GM23338 (cell line): ENCODE measurements at regions not wholly inside any gene's neighbourhood (a gene's known extent, or its start where the extent isn't known, plus 50 kb on each side); places are given as distances from the start of the nearest gene placed in this dataset.
A peak's percentile ranks its signal among the peaks of the same experiment; 100 is the strongest.

Source experiments
- ATAC-seq: fragments of 200-7000 bp; cut with Tn5 transposase; 3 replicates; pipeline ENCODE4 v1.9.1; 2020
- DNase-seq: peaks from one replicate; pipeline ENCODE4 v3.0.0-alpha.2; 2015; ENCODE audit warnings: low spot score
- H2AFZ ChIP-seq: fragments of 200-600 bp; sonication (generic); 2 replicates; pipeline ENCODE4 v1.8.0; 2016; ENCODE audit warnings: antibody characterized with exemption, mild to moderate bottlenecking, moderate library complexity
- H3F3A ChIP-seq: fragments of 200-600 bp; sonication (generic); replicated peaks from 2 replicates; pipeline ENCODE4 v1.8.0; 2017; ENCODE audit warnings: antibody characterized with exemption, mixed run types, low read depth
- H3K27ac ChIP-seq: fragments of 200-600 bp; sonication (generic); 2 replicates; pipeline ENCODE4 v1.6.1; 2016; ENCODE audit warnings: low read depth
- H3K27me3 ChIP-seq: fragments of 200-600 bp; sonication (generic); 2 replicates; pipeline ENCODE4 v1.8.0; 2016; ENCODE audit warnings: mild to moderate bottlenecking, mixed run types, moderate library complexity; ENCODE audit not compliant: insufficient read depth
- H3K36me3 ChIP-seq: fragments of 200-600 bp; sonication (generic); 2 replicates; pipeline ENCODE4 v1.8.0; 2016; ENCODE audit warnings: mild to moderate bottlenecking; ENCODE audit not compliant: insufficient read depth
- H3K4me1 ChIP-seq: fragments of 200-600 bp; sonication (generic); 2 replicates; pipeline ENCODE4 v1.8.0; 2016; ENCODE audit warnings: mild to moderate bottlenecking, moderate library complexity; ENCODE audit not compliant: insufficient read depth
- H3K4me2 ChIP-seq: fragments of 200-600 bp; sonication (generic); 2 replicates; pipeline ENCODE4 v1.7.1; 2017; ENCODE audit warnings: mixed run types
- H3K4me3 ChIP-seq: fragments of 200-600 bp; sonication (generic); 2 replicates; pipeline ENCODE4 v1.6.1; 2016; ENCODE audit warnings: mixed run types
- H3K79me2 ChIP-seq: fragments of 200-600 bp; sonication (generic); replicated peaks from 2 replicates; pipeline ENCODE4 v1.8.0; 2017; ENCODE audit warnings: mild to moderate bottlenecking; ENCODE audit not compliant: insufficient read depth
- H3K9me2 ChIP-seq: fragments of 200-600 bp; sonication (generic); 2 replicates; pipeline ENCODE4 v1.8.0; 2017; ENCODE audit not compliant: insufficient read depth
- H4K20me1 ChIP-seq: fragments of 200-600 bp; sonication (generic); replicated peaks from 2 replicates; pipeline ENCODE4 v1.8.0; 2017; ENCODE audit warnings: mild to moderate bottlenecking; ENCODE audit not compliant: insufficient read depth
- H3K27ac Mint-ChIP-seq: 2 replicates; pipeline ENCODE4 v1.8.0; 2020; ENCODE audit warnings: inconsistent platforms, mild to moderate bottlenecking, moderate library complexity, mixed read lengths
- H3K27me3 Mint-ChIP-seq: 3 replicates; pipeline ENCODE4 v1.8.0; 2022; ENCODE audit warnings: low read depth, mild to moderate bottlenecking, moderate library complexity, mixed read lengths, inconsistent platforms; ENCODE audit not compliant: insufficient read depth, poor library complexity
- H3K36me3 Mint-ChIP-seq: 3 replicates; pipeline ENCODE4 v1.8.0; 2021; ENCODE audit warnings: low read depth, mild to moderate bottlenecking, inconsistent platforms, moderate library complexity, mixed read lengths
- H3K4me1 Mint-ChIP-seq: 3 replicates; pipeline ENCODE4 v1.8.0; 2020; ENCODE audit warnings: mild to moderate bottlenecking, inconsistent platforms, mixed read lengths
- H3K4me3 Mint-ChIP-seq: 3 replicates; pipeline ENCODE4 v1.8.0; 2021; ENCODE audit warnings: moderate library complexity, mild to moderate bottlenecking, inconsistent platforms, mixed read lengths
- H3K9me3 Mint-ChIP-seq: 3 replicates; pipeline ENCODE4 v1.8.0; 2020; ENCODE audit warnings: moderate library complexity, mild to moderate bottlenecking, inconsistent platforms, mixed read lengths
- CREB1 ChIP-seq: fragments of 250-450 bp; sonication (Bioruptor Pico); IDR thresholded peaks from 2 replicates; pipeline ENCODE4 v1.5.0; 2020; ENCODE audit warnings: low read depth, mild to moderate bottlenecking, moderate library complexity
- EZH2 ChIP-seq: fragments of 200-600 bp; sonication (generic); IDR thresholded peaks from one replicate; pipeline ENCODE4 v1.8.0; 2017; ENCODE audit warnings: antibody characterized with exemption, mild to moderate bottlenecking, low read depth; ENCODE audit not compliant: unreplicated experiment
- EZH2phosphoT487 ChIP-seq: fragments of 200-600 bp; sonication (generic); IDR thresholded peaks from one replicate; pipeline ENCODE4 v1.8.1; 2018; ENCODE audit warnings: antibody characterized with exemption; ENCODE audit not compliant: unreplicated experiment
- JUNB ChIP-seq: IDR thresholded peaks from one replicate; pipeline ENCODE4 v1.6.1; 2016; ENCODE audit warnings: antibody characterized with exemption; ENCODE audit not compliant: unreplicated experiment
- NANOG ChIP-seq: IDR thresholded peaks from 2 replicates; pipeline ENCODE4 v1.6.1; 2016; ENCODE audit warnings: antibody characterized with exemption, borderline replicate concordance
- POLR2AphosphoS5 ChIP-seq: IDR thresholded peaks from 2 replicates; pipeline ENCODE4 v1.6.1; 2016; ENCODE audit warnings: antibody characterized with exemption, low read depth
- STAT1 ChIP-seq: IDR thresholded peaks from one replicate; pipeline ENCODE4 v1.6.1; 2016; ENCODE audit warnings: antibody characterized with exemption; ENCODE audit not compliant: unreplicated experiment
- ZNF114 ChIP-seq: fragments of 250-450 bp; sonication (Bioruptor Pico); IDR thresholded peaks from 2 replicates; pipeline ENCODE4 v1.5.0; 2020; ENCODE audit warnings: mild to moderate bottlenecking, moderate library complexity
- ZNF331 ChIP-seq: fragments of 250-450 bp; sonication (Bioruptor Pico); IDR thresholded peaks from 2 replicates; pipeline ENCODE4 v1.5.0; 2020; ENCODE audit warnings: low read depth, mild to moderate bottlenecking, moderate library complexity
- TF ChIP-seq, protein P1 (sequence below): fragments of 250-450 bp; sonication (Bioruptor Pico); IDR thresholded peaks from 2 replicates; pipeline ENCODE4 v1.5.0; 2020; ENCODE audit warnings: mild to moderate bottlenecking, moderate library complexity
- TF ChIP-seq, protein P2 (sequence below): IDR thresholded peaks from one replicate; pipeline ENCODE4 v1.6.1; 2018; ENCODE audit warnings: antibody characterized with exemption; ENCODE audit not compliant: unreplicated experiment
- TF ChIP-seq, protein P3 (sequence below), 2 experiments: fragments of 200-600 bp in 1 of 2; sonication (generic) in 1 of 2; conservative IDR thresholded peaks; 2 replicates each; pipeline versions ENCODE4 v1.5.1 to v1.6.1; 2016 to 2017; ENCODE audit warnings: antibody characterized with exemption in 2 of 2, low read depth in 2 of 2, mild to moderate bottlenecking in 2 of 2, moderate library complexity in 1 of 2
- TF ChIP-seq, protein P4 (sequence below): IDR thresholded peaks from 2 replicates; pipeline ENCODE4 v1.6.1; 2016; ENCODE audit warnings: antibody characterized with exemption

DNA sequence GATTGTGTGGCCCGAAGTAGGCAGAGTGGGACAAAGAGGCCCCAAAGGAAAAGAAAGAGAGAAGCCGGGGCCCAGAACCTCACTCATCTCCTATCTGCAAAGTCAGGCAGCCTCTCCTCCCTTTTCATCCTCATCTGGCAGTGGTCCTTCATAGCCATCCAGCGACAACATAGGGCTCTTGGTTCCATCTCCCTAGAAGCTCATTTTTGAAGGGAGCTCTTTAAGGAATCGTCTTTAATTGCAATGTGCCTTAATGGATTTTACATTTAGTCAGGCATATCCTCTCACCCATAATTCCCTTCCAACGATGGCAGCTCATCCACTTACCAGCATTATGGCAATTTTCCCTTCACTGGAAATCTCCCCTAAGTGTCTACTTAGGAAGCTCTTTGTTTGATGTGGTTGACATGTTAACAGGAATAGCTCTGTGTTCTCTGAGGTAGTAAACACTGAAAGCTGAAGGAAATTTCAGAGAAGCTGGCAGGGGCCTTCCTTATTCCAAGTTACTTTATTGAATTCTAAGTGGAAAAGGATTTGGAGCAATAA, 780.6 kb downstream of the TSN start:
- H3F3A ChIP-seq: no peaks in the 10 kb centered on the region
- no peak overlapping the region for H3K4me3 ChIP-seq
- H3K36me3 ChIP-seq: no peaks in the 10 kb centered on the region
- Mint-ChIP-seq H3K4me3 (no peak overlapping the region), H3K4me1 (peaks cover 6% of the 10 kb centered on the region), H3K9me3 (no peaks in the 10 kb centered on the region), H3K36me3 (no peaks in the 10 kb centered on the region; the same call in 2 of the 3 replicates), H3K27me3 (peaks cover 5% of the 10 kb centered on the region), H3K27ac (no peak overlapping the region)
- H3K27ac ChIP-seq: no peak overlapping the region
- H3K79me2 ChIP-seq: no peaks in the 10 kb centered on the region
- TF ChIP-seq, protein P1, sequence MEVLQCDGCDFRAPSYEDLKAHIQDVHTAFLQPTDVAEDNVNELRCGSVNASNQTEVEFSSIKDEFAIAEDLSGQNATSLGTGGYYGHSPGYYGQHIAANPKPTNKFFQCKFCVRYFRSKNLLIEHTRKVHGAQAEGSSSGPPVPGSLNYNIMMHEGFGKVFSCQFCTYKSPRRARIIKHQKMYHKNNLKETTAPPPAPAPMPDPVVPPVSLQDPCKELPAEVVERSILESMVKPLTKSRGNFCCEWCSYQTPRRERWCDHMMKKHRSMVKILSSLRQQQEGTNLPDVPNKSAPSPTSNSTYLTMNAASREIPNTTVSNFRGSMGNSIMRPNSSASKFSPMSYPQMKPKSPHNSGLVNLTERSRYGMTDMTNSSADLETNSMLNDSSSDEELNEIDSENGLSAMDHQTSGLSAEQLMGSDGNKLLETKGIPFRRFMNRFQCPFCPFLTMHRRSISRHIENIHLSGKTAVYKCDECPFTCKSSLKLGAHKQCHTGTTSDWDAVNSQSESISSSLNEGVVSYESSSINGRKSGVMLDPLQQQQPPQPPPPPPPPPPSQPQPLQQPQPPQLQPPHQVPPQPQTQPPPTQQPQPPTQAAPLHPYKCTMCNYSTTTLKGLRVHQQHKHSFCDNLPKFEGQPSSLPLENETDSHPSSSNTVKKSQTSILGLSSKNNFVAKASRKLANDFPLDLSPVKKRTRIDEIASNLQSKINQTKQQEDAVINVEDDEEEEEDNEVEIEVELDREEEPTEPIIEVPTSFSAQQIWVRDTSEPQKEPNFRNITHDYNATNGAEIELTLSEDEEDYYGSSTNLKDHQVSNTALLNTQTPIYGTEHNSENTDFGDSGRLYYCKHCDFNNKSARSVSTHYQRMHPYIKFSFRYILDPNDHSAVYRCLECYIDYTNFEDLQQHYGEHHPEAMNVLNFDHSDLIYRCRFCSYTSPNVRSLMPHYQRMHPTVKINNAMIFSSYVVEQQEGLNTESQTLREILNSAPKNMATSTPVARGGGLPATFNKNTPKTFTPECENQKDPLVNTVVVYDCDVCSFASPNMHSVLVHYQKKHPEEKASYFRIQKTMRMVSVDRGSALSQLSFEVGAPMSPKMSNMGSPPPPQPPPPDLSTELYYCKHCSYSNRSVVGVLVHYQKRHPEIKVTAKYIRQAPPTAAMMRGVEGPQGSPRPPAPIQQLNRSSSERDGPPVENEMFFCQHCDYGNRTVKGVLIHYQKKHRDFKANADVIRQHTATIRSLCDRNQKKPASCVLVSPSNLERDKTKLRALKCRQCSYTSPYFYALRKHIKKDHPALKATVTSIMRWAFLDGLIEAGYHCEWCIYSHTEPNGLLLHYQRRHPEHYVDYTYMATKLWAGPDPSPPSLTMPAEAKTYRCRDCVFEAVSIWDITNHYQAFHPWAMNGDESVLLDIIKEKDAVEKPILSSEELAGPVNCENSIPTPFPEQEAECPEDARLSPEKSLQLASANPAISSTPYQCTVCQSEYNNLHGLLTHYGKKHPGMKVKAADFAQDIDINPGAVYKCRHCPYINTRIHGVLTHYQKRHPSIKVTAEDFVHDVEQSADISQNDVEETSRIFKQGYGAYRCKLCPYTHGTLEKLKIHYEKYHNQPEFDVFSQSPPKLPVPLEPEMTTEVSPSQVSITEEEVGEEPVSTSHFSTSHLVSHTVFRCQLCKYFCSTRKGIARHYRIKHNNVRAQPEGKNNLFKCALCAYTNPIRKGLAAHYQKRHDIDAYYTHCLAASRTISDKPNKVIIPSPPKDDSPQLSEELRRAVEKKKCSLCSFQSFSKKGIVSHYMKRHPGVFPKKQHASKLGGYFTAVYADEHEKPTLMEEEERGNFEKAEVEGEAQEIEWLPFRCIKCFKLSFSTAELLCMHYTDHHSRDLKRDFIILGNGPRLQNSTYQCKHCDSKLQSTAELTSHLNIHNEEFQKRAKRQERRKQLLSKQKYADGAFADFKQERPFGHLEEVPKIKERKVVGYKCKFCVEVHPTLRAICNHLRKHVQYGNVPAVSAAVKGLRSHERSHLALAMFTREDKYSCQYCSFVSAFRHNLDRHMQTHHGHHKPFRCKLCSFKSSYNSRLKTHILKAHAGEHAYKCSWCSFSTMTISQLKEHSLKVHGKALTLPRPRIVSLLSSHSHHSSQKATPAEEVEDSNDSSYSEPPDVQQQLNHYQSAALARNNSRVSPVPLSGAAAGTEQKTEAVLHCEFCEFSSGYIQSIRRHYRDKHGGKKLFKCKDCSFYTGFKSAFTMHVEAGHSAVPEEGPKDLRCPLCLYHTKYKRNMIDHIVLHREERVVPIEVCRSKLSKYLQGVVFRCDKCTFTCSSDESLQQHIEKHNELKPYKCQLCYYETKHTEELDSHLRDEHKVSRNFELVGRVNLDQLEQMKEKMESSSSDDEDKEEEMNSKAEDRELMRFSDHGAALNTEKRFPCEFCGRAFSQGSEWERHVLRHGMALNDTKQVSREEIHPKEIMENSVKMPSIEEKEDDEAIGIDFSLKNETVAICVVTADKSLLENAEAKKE (CRISPR knock-in tag): no peak
- TF ChIP-seq, protein P2, sequence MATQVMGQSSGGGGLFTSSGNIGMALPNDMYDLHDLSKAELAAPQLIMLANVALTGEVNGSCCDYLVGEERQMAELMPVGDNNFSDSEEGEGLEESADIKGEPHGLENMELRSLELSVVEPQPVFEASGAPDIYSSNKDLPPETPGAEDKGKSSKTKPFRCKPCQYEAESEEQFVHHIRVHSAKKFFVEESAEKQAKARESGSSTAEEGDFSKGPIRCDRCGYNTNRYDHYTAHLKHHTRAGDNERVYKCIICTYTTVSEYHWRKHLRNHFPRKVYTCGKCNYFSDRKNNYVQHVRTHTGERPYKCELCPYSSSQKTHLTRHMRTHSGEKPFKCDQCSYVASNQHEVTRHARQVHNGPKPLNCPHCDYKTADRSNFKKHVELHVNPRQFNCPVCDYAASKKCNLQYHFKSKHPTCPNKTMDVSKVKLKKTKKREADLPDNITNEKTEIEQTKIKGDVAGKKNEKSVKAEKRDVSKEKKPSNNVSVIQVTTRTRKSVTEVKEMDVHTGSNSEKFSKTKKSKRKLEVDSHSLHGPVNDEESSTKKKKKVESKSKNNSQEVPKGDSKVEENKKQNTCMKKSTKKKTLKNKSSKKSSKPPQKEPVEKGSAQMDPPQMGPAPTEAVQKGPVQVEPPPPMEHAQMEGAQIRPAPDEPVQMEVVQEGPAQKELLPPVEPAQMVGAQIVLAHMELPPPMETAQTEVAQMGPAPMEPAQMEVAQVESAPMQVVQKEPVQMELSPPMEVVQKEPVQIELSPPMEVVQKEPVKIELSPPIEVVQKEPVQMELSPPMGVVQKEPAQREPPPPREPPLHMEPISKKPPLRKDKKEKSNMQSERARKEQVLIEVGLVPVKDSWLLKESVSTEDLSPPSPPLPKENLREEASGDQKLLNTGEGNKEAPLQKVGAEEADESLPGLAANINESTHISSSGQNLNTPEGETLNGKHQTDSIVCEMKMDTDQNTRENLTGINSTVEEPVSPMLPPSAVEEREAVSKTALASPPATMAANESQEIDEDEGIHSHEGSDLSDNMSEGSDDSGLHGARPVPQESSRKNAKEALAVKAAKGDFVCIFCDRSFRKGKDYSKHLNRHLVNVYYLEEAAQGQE: no peak
- TF ChIP-seq STAT1 (no peak), ZNF114 (CRISPR knock-in tag) (no peak), CREB1 (CRISPR knock-in tag) (no peak), EZH2 (no peak), NANOG (no peak), EZH2phosphoT487 (no peak), POLR2AphosphoS5 (no peak), JUNB (no peak), ZNF331 (CRISPR knock-in tag) (no peak)
- TF ChIP-seq, protein P3, sequence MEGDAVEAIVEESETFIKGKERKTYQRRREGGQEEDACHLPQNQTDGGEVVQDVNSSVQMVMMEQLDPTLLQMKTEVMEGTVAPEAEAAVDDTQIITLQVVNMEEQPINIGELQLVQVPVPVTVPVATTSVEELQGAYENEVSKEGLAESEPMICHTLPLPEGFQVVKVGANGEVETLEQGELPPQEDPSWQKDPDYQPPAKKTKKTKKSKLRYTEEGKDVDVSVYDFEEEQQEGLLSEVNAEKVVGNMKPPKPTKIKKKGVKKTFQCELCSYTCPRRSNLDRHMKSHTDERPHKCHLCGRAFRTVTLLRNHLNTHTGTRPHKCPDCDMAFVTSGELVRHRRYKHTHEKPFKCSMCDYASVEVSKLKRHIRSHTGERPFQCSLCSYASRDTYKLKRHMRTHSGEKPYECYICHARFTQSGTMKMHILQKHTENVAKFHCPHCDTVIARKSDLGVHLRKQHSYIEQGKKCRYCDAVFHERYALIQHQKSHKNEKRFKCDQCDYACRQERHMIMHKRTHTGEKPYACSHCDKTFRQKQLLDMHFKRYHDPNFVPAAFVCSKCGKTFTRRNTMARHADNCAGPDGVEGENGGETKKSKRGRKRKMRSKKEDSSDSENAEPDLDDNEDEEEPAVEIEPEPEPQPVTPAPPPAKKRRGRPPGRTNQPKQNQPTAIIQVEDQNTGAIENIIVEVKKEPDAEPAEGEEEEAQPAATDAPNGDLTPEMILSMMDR (conservative IDR thresholded peaks at IDR 0.05; ENCODE audit: low read depth in 2 of 2): no peak
- TF ChIP-seq, protein P4, sequence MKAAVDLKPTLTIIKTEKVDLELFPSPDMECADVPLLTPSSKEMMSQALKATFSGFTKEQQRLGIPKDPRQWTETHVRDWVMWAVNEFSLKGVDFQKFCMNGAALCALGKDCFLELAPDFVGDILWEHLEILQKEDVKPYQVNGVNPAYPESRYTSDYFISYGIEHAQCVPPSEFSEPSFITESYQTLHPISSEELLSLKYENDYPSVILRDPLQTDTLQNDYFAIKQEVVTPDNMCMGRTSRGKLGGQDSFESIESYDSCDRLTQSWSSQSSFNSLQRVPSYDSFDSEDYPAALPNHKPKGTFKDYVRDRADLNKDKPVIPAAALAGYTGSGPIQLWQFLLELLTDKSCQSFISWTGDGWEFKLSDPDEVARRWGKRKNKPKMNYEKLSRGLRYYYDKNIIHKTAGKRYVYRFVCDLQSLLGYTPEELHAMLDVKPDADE: no peak
- H3K4me2 ChIP-seq: no peak overlapping the region
- H2AFZ ChIP-seq: peak overlapping the region; percentile 69; the same call in 1 of the 2 replicates
- H4K20me1 ChIP-seq: no peaks in the 10 kb centered on the region
- no peaks in the 10 kb centered on the region for H3K27me3 ChIP-seq
- H3K9me2 ChIP-seq: peaks cover 3% of the 10 kb centered on the region
- ATAC-seq (no peak), DNase-seq (no peak)
- peaks cover 6% of the 10 kb centered on the region for H3K4me1 ChIP-seq
